ENCODE measurements at regions not wholly inside any gene's neighbourhood (a gene's known extent, or its start where the extent isn't known, plus 50 kb on each side); places are given as distances from the start of the nearest gene placed in this dataset.

DNA sequence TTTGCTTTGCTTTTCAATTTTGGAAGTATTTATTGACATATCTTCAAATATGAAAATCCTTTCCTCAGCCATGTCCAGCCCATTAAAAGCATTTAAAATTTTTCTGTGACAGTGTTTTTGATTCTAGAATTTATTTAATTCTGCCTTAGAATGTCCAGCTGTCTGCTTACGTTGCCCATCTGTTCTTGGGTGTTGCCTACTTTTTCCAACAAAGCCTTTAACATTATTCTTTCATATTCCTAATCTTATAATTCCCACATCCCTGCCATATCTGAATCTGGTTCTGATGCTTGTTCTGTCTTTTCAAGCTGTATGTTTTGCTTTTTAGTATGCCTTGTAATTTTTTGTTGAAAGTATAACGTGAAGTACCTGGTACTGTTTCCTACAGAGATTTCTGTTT, 204.7 kb upstream of the VSTM2A start:
- Histone ChIP-seq H3K36me3 (ENCODE audit: control insufficient read depth, insufficient read depth, low read length) (no peaks in the 10 kb centered on the region), H3K27ac (ENCODE audit: low read length) (no peak overlapping the region), H3K4me3 (ENCODE audit: low read depth in 2 of 2, low read length in 2 of 2) (no peak overlapping the region), H3K4me1 (ENCODE audit: control insufficient read depth, insufficient read depth, low read length) (no peaks in the 10 kb centered on the region), H3K9me3 (ENCODE audit: control insufficient read depth, insufficient read depth, low read depth, low read length) (no peaks in the 10 kb centered on the region), H3K27me3 (ENCODE audit: control insufficient read depth, insufficient read depth, low read length) (no peaks in the 10 kb centered on the region)
- ChIA-PET POLR2A (no interaction called here), CTCF (no interaction called here)
- intact Hi-C loops (cut with micrococcal nuclease; ENCODE audit: unreplicated experiment), result no loop called here
- no peak for ATAC-seq
- TF ChIP-seq, protein P1, sequence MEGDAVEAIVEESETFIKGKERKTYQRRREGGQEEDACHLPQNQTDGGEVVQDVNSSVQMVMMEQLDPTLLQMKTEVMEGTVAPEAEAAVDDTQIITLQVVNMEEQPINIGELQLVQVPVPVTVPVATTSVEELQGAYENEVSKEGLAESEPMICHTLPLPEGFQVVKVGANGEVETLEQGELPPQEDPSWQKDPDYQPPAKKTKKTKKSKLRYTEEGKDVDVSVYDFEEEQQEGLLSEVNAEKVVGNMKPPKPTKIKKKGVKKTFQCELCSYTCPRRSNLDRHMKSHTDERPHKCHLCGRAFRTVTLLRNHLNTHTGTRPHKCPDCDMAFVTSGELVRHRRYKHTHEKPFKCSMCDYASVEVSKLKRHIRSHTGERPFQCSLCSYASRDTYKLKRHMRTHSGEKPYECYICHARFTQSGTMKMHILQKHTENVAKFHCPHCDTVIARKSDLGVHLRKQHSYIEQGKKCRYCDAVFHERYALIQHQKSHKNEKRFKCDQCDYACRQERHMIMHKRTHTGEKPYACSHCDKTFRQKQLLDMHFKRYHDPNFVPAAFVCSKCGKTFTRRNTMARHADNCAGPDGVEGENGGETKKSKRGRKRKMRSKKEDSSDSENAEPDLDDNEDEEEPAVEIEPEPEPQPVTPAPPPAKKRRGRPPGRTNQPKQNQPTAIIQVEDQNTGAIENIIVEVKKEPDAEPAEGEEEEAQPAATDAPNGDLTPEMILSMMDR (IDR thresholded peaks at IDR 0.05), result no peak
- no peak for TF ChIP-seq POLR2AphosphoS5 (IDR thresholded peaks at IDR 0.05; ENCODE audit: low read depth, low read length)
- no peak for TF ChIP-seq SIN3A (IDR thresholded peaks at IDR 0.05; ENCODE audit: borderline replicate concordance, insufficient read depth, low read depth, low read length)
- BruUV-seq (replicated peaks), result no TSS peak
- in situ Hi-C loops (cut with HindIII; ENCODE audit: low pct_unique_long_range_greater_than_20kb, low sequenced_read_pairs), result no loop called here
- DNase-seq (ENCODE audit: low read depth, low spot score), result no peak

DNA sequence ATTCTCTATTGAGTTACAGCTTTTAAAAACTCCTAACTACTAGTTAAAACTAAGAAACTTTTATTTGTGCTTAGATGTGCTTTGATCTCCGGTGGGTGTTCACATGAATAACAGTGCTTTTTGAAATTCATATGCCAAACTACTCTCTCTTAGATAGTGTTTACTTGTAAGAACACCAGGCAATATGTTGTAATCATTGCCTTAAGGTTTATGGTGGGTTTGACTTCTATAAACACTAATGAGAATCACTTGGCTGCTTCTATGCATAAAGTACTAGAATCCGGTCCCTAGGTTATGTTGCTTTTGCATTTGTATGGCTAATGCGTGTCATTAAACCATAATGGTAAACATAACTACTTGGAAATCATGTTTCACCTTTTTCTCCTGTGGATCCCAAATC, 203.9 kb upstream of the VSTM2A start:
- Histone ChIP-seq H3K27me3 (ENCODE audit: control insufficient read depth, insufficient read depth, low read length) (no peaks in the 10 kb centered on the region), H3K4me1 (ENCODE audit: control insufficient read depth, insufficient read depth, low read length) (no peaks in the 10 kb centered on the region), H3K4me3 (ENCODE audit: low read depth in 2 of 2, low read length in 2 of 2) (no peak overlapping the region), H3K27ac (ENCODE audit: low read length) (no peak overlapping the region), H3K36me3 (ENCODE audit: control insufficient read depth, insufficient read depth, low read length) (no peaks in the 10 kb centered on the region), H3K9me3 (ENCODE audit: control insufficient read depth, insufficient read depth, low read depth, low read length) (no peaks in the 10 kb centered on the region)
- no peak for ATAC-seq
- no peak for DNase-seq (ENCODE audit: low read depth, low spot score)
- intact Hi-C loops (cut with micrococcal nuclease; ENCODE audit: unreplicated experiment), result no loop called here
- in situ Hi-C loops (cut with HindIII; ENCODE audit: low pct_unique_long_range_greater_than_20kb, low sequenced_read_pairs), result no loop called here
- ChIA-PET POLR2A (no interaction called here), CTCF (no interaction called here)
- TF ChIP-seq, protein P2, sequence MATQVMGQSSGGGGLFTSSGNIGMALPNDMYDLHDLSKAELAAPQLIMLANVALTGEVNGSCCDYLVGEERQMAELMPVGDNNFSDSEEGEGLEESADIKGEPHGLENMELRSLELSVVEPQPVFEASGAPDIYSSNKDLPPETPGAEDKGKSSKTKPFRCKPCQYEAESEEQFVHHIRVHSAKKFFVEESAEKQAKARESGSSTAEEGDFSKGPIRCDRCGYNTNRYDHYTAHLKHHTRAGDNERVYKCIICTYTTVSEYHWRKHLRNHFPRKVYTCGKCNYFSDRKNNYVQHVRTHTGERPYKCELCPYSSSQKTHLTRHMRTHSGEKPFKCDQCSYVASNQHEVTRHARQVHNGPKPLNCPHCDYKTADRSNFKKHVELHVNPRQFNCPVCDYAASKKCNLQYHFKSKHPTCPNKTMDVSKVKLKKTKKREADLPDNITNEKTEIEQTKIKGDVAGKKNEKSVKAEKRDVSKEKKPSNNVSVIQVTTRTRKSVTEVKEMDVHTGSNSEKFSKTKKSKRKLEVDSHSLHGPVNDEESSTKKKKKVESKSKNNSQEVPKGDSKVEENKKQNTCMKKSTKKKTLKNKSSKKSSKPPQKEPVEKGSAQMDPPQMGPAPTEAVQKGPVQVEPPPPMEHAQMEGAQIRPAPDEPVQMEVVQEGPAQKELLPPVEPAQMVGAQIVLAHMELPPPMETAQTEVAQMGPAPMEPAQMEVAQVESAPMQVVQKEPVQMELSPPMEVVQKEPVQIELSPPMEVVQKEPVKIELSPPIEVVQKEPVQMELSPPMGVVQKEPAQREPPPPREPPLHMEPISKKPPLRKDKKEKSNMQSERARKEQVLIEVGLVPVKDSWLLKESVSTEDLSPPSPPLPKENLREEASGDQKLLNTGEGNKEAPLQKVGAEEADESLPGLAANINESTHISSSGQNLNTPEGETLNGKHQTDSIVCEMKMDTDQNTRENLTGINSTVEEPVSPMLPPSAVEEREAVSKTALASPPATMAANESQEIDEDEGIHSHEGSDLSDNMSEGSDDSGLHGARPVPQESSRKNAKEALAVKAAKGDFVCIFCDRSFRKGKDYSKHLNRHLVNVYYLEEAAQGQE (IDR thresholded peaks at IDR 0.05; ENCODE audit: insufficient read depth in 1 of 2, low read depth in 2 of 2, low read length in 1 of 2), result no peak
- TF ChIP-seq, protein P1 (IDR thresholded peaks at IDR 0.05), result no peak
- TF ChIP-seq POLR2AphosphoS5 (IDR thresholded peaks at IDR 0.05; ENCODE audit: low read depth, low read length) (no peak), SIN3A (IDR thresholded peaks at IDR 0.05; ENCODE audit: borderline replicate concordance, insufficient read depth, low read depth, low read length) (no peak), TCF7L2 (IDR thresholded peaks at IDR 0.05; ENCODE audit: low read depth, low read length) (no peak)
- no TSS peak for BruUV-seq (replicated peaks)

DNA sequence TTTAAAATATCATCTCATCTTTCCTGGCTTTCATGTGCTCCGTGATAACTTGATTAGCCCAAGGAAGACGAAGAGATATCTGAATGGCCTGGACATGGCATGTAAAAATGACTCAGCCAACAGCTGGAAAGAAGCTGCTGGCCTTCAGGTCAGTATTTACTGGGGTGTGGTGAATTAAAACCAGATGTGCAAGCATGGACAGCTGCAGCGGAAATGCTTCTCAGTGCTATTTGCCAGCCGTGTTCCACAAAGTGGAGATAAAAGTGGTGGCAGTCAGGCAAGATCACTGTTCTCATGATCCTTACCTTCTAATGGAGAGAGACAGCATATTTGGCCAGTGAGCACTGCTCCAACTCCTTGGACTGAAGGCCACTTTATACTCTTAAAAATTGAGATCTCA, 203.1 kb upstream of the VSTM2A start:
- no peaks in the 10 kb centered on the region for H3K9me3 ChIP-seq (ENCODE audit: control insufficient read depth, insufficient read depth, low read depth, low read length)
- in situ Hi-C loops (cut with HindIII; ENCODE audit: low pct_unique_long_range_greater_than_20kb, low sequenced_read_pairs), result no loop called here
- no peaks in the 10 kb centered on the region for H3K27me3 ChIP-seq (ENCODE audit: control insufficient read depth, insufficient read depth, low read length)
- CTCF ChIA-PET, result no interaction called here
- TF ChIP-seq, protein P1 (IDR thresholded peaks at IDR 0.05), result no peak
- TF ChIP-seq TCF7L2 (IDR thresholded peaks at IDR 0.05; ENCODE audit: low read depth, low read length), result no peak
- TF ChIP-seq, protein P2 (IDR thresholded peaks at IDR 0.05; ENCODE audit: insufficient read depth in 1 of 2, low read depth in 2 of 2, low read length in 1 of 2), result no peak
- TF ChIP-seq POLR2AphosphoS5 (IDR thresholded peaks at IDR 0.05; ENCODE audit: low read depth, low read length), result no peak
- TF ChIP-seq SIN3A (IDR thresholded peaks at IDR 0.05; ENCODE audit: borderline replicate concordance, insufficient read depth, low read depth, low read length), result no peak
- no TSS peak for BruUV-seq (replicated peaks)
- no peaks in the 10 kb centered on the region for H3K36me3 ChIP-seq (ENCODE audit: control insufficient read depth, insufficient read depth, low read length)
- POLR2A ChIA-PET, result no interaction called here
- no peak overlapping the region for H3K27ac ChIP-seq (ENCODE audit: low read length)
- H3K4me1 ChIP-seq (ENCODE audit: control insufficient read depth, insufficient read depth, low read length), result no peaks in the 10 kb centered on the region
- intact Hi-C loops (cut with micrococcal nuclease; ENCODE audit: unreplicated experiment), result no loop called here
- no peak overlapping the region for H3K4me3 ChIP-seq (ENCODE audit: low read depth in 2 of 2, low read length in 2 of 2)
- DNase-seq (ENCODE audit: low read depth, low spot score) (no peak), ATAC-seq (no peak)
